OCI-LY1 (cell line): ENCODE measurements at regions not wholly inside any gene's neighbourhood (a gene's known extent, or its start where the extent isn't known, plus 50 kb on each side); places are given as distances from the start of the nearest gene placed in this dataset.

ENCODE experiments used
- H2AFZ ChIP-seq: fragments of 200-600 bp; sonication (generic), shearing (Covaris generic); 2 replicates; pipeline ENCODE4 v1.6.0; 2014; ENCODE audit warnings: antibody characterized with exemption, mild to moderate bottlenecking, low read length
- H3F3A ChIP-seq: fragments of 200-600 bp; sonication (generic), shearing (Covaris generic); 2 replicates; pipeline ENCODE4 v1.6.0; 2014; ENCODE audit warnings: mild to moderate bottlenecking, antibody characterized with exemption, low read length, moderate library complexity; ENCODE audit not compliant: insufficient read depth
- H3K27ac ChIP-seq: fragments of 200-600 bp; sonication (generic); 2 replicates; pipeline ENCODE4 v1.5.1; 2014; ENCODE audit warnings: low read length, mixed run types, mild to moderate bottlenecking, low read depth; ENCODE audit not compliant: poor library complexity, severe bottlenecking
- H3K27me3 ChIP-seq: fragments of 200-600 bp; sonication (generic); 2 replicates; pipeline ENCODE4 v1.6.0; 2014; ENCODE audit warnings: antibody characterized with exemption, mild to moderate bottlenecking, low read length, moderate library complexity; ENCODE audit not compliant: insufficient read depth
- H3K36me3 ChIP-seq: fragments of 200-600 bp; sonication (generic); 2 replicates; pipeline ENCODE4 v1.6.1; 2014; ENCODE audit warnings: mild to moderate bottlenecking, antibody characterized with exemption, low read length, moderate library complexity, mixed read lengths; ENCODE audit not compliant: insufficient read depth
- H3K4me1 ChIP-seq: fragments of 200-600 bp; sonication (generic); 2 replicates; pipeline ENCODE4 v1.5.1; 2014; ENCODE audit warnings: mild to moderate bottlenecking, low read length, moderate library complexity; ENCODE audit not compliant: insufficient read depth, severe bottlenecking
- H3K4me2 ChIP-seq: fragments of 200-600 bp; sonication (generic), shearing (Covaris generic); 2 replicates; pipeline ENCODE4 v1.6.1; 2014; ENCODE audit warnings: low read length
- H3K4me3 ChIP-seq: fragments of 200-600 bp; sonication (generic); 2 replicates; pipeline ENCODE4 v1.5.1; 2014; ENCODE audit warnings: low read length, low read depth, mild to moderate bottlenecking, mixed read lengths; ENCODE audit not compliant: poor library complexity, severe bottlenecking
- H3K79me2 ChIP-seq: fragments of 200-600 bp; shearing (Covaris generic); 2 replicates; pipeline ENCODE4 v1.6.1; 2016; ENCODE audit warnings: mixed run types, low read length, mixed read lengths; ENCODE audit not compliant: insufficient read depth
- H3K9ac ChIP-seq: fragments of 200-600 bp; sonication (generic), shearing (Covaris generic); 2 replicates; pipeline ENCODE4 v1.6.1; 2014; ENCODE audit warnings: mild to moderate bottlenecking, low read length, mixed read lengths
- H3K9me2 ChIP-seq: fragments of 200-600 bp; sonication (generic), shearing (Covaris generic); 2 replicates; pipeline ENCODE4 v1.6.1; 2014; ENCODE audit warnings: low read depth, mild to moderate bottlenecking, low read length, mixed read lengths
- H3K9me3 ChIP-seq: fragments of 200-600 bp; shearing (Covaris generic); 2 replicates; pipeline ENCODE4 v1.6.1; 2014; ENCODE audit warnings: low read length, mixed read lengths
- H4K20me1 ChIP-seq: fragments of 200-600 bp; sonication (generic), shearing (Covaris generic); 2 replicates; pipeline ENCODE4 v1.6.0; 2016; ENCODE audit warnings: mild to moderate bottlenecking, low read length; ENCODE audit not compliant: insufficient read depth
- CTCF ChIP-seq: fragments of 200-600 bp; sonication (generic), shearing (Covaris generic); IDR thresholded peaks from 2 replicates; pipeline ENCODE4 v1.5.1; 2017; ENCODE audit warnings: mild to moderate bottlenecking, antibody characterized with exemption, low read length, moderate library complexity, mixed read lengths
- EZH2 ChIP-seq: fragments of 200-600 bp; sonication (generic), shearing (Covaris generic); IDR thresholded peaks from 2 replicates; pipeline ENCODE4 v1.8.0; 2017; ENCODE audit warnings: borderline replicate concordance, mixed run types, mild to moderate bottlenecking, antibody characterized with exemption, low read length, moderate library complexity, mixed read lengths

- Histone ChIP-seq H3K27me3 (peaks cover 4% of the 10 kb centered on the region; the same call in 1 of the 2 replicates), H3K4me3 (no peak overlapping the region)
- no peak for TF ChIP-seq EZH2
- no peak for TF ChIP-seq CTCF
Observed at GRCh38 chr3:30097022-30097650, 509.3 kb upstream of the TGFBR2 start.

GRCh38 chr3:30098243-30098642, 508.2 kb upstream of the TGFBR2 start:
- no peak overlapping the region for H2AFZ ChIP-seq
- TF ChIP-seq EZH2 (no peak), CTCF (no peak)
- no peaks in the 10 kb centered on the region for H4K20me1 ChIP-seq
- no peak overlapping the region for H3K9ac ChIP-seq
- 0 out of 2 replicates have a peak, but pooled peaks cover 4% of the 10 kb centered on the region for H3K27me3 ChIP-seq
- no peak overlapping the region for H3K27ac ChIP-seq
- no peaks in the 10 kb centered on the region for H3K9me2 ChIP-seq
- H3K4me1 ChIP-seq, result no peaks in the 10 kb centered on the region
- H3K9me3 ChIP-seq, result no peaks in the 10 kb centered on the region
- no peak overlapping the region for H3K4me3 ChIP-seq
- no peaks in the 10 kb centered on the region for H3K79me2 ChIP-seq
- no peaks in the 10 kb centered on the region for H3K36me3 ChIP-seq
- no peaks in the 10 kb centered on the region for H3F3A ChIP-seq
- no peak overlapping the region for H3K4me2 ChIP-seq

More at GRCh38 chr3:30097022-30097650, 509.3 kb upstream of the TGFBR2 start:
- no peak overlapping the region for H2AFZ ChIP-seq
- H3K27ac ChIP-seq, result no peak overlapping the region
- no peaks in the 10 kb centered on the region for H3K4me1 ChIP-seq
- no peak overlapping the region for H3K4me2 ChIP-seq
- no peaks in the 10 kb centered on the region for H3K36me3 ChIP-seq
- H3K9ac ChIP-seq, result no peak overlapping the region
- no peaks in the 10 kb centered on the region for H4K20me1 ChIP-seq
- H3K9me3 ChIP-seq, result no peaks in the 10 kb centered on the region
- no peaks in the 10 kb centered on the region for H3K79me2 ChIP-seq
- no peaks in the 10 kb centered on the region for H3F3A ChIP-seq
- H3K9me2 ChIP-seq, result no peaks in the 10 kb centered on the region

- Histone ChIP-seq H3K9me2 (no peaks in the 10 kb centered on the region), H3K4me1 (no peaks in the 10 kb centered on the region), H3K9ac (no peak overlapping the region), H3K79me2 (no peaks in the 10 kb centered on the region), H3K27ac (no peak overlapping the region), H4K20me1 (no peaks in the 10 kb centered on the region), H3K36me3 (no peaks in the 10 kb centered on the region), H3K9me3 (no peaks in the 10 kb centered on the region), H3K4me2 (no peak overlapping the region), H3F3A (no peaks in the 10 kb centered on the region), H3K27me3 (0 out of 2 replicates have a peak, but pooled peaks cover 4% of the 10 kb centered on the region), H2AFZ (no peak overlapping the region), H3K4me3 (no peak overlapping the region)
- TF ChIP-seq CTCF, result no peak
- no peak for TF ChIP-seq EZH2
Observed at GRCh38 chr3:30098653-30099455, 507.5 kb upstream of the TGFBR2 start.
